ENCODE measurements at regions not wholly inside any gene's neighbourhood (a gene's known extent, or its start where the extent isn't known, plus 50 kb on each side); places are given as distances from the start of the nearest gene placed in this dataset.

GRCh38 chr21:31398574-31398973 is 54.5 kb upstream of the TIAM1 start:
- TF ChIP-seq POLR2AphosphoS5 (IDR thresholded peaks at IDR 0.05; ENCODE audit: low read depth, low read length) = no peak
- no peak for TF ChIP-seq POLR2A (IDR thresholded peaks at IDR 0.05; ENCODE audit: low read depth, low read length)
